ENCODE measurements at regions not wholly inside any gene's neighbourhood (a gene's known extent, or its start where the extent isn't known, plus 50 kb on each side); places are given as distances from the start of the nearest gene placed in this dataset.

DNA sequence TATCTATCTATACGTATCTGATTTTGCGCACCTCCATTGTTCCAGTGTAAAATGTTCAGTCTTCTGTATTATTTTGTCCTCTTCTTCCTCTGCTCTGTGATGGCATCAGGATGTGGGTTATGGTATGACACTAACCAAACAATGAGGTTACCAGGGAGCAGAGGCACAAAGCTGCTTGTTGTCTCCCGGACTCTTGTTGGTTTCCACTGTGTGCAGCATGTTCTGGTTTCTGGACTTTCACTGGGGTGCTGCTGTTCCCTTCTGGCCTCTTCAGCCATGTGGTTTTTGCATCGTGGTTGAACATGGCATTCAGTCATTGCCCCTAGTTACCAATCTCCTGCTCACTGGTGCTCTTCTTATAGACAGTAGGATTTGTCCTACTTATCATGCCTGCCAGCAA lies 665.9 kb downstream of the CBLN2 start:
- DNase-seq = no peak

DNA sequence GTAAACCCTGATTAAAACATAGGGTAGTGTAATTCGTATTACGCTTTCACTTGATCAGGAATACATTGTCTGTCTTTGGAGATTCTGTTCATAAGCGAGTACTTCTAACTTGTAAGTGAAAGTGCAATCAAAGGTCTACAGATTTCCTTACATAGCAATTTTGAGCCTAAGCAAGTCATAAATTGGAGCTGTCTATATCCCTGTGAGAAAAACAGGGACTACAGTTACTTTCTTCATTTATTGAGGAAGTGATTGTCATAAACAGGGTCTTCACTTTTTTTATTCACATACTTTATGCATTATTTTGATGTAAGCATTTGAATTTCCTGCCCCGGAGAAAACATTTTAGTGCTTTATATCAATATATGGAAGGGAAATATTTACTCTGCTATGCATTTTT lies 670.4 kb downstream of the CBLN2 start:
- no peak for DNase-seq

DNA sequence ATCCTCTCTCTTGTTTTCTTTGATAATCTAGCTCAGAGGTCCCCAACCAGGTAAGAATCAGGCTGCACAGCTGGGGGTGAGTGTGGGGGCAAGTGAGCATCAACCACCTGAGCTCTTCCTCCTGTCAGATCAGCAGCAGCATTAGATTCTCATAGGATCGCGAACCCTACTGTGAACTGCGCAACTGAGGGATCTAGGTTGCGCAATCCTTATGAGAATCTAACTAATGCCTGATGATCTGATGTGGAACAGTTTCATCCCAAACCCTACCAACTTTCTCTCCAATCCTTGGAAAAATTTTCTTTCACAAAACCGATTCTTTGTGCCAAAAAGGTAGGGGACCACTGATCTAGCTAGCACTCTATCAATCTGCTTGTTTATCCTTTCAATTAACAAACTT lies 678.3 kb downstream of the CBLN2 start:
- DNase-seq = no peak

DNA sequence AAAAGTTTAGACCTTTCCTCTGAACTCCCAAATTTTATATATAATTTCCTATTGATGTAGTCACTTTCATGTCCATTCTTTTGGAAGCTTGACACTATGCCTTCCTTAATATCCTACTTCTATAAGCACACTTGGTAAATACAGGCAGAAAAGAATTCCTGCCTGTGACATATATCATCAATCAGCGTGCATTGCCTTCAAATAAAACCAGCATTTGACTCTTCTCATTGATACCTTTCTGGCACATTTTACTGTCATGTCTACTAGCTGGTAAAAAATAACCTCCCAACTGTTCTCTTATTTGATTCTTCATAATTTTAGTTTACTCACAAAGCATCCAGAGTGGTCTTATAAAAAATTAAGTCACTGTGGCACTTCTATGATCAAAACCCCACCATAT lies 693.5 kb downstream of the CBLN2 start:
- DNase-seq = no peak

DNA sequence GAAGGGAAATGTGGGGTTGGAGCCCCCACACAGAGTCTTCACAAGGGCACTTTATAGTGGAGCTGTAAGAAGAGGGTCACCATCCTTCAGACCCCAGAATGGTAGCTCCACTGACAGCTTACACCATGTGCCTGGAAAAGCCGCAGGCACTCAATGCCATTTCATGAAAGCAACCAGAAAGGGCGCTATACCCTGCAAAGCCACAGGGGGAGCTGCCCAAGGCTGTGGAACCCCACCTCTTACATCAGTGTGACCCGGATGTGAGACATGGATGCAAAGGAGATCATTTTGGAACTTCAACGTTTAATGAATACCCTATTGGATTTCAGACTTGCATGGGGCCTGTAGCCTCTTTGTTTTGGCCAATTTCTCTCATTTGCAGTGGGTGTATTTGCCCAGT lies 694.7 kb downstream of the CBLN2 start:
- DNase-seq = no peak

DNA sequence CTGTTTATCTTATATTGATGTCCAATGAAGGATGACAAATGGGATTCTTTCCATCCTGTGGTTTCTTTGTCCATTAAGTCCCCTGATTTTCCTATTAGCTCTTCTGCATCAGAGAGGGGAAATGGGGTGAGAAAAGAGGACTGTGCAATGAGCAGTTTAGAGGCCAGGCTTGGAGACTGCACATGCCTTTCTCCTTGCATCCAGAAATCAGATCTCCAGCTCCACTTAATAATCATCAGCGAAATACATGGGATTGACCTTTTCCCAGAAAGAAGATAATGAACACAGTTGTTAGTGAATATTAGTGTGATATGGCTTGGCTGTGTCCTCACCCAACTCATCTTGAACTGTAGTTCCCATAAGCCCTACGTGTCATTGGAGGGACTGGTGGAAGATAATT lies 697.4 kb downstream of the CBLN2 start:
- no peak for DNase-seq

DNA sequence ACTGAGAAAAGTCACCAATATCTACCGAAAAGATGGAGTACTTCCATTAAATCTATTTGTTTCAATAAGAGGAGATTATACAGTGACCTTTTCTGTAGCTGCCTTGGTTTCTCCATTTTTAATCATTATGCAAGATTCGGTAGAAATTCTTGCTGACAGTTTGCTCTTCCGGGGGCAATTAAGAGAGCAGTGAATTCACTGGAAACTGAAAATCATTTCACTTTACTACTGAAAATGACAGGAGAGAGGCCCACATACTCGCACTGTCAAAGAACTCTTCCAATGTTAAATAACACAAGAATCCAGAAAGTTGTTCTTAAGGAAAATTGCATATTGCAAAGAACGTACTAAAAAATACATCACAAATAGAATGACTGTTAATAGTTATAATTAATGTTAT lies 699.3 kb downstream of the CBLN2 start:
- no peak for DNase-seq

DNA sequence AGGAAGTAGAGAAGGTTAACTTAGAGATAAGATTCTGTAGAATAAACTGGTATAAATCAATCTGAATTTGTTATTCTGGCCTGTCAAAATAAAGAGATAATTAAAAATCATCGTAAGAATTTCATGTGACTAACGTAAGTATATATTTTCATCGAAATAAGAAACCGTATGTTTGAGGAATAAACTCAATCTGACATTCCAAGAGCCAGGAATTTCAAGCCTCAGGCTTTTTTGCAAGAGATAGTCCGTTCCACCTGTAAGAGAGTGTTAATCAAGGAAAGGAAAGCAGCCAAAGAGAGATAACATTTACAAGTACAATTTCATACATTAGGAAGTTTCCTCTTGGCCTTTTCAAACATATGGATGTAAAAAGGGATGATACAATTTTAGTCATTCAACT lies 701.5 kb downstream of the CBLN2 start:
- no peak for DNase-seq

DNA sequence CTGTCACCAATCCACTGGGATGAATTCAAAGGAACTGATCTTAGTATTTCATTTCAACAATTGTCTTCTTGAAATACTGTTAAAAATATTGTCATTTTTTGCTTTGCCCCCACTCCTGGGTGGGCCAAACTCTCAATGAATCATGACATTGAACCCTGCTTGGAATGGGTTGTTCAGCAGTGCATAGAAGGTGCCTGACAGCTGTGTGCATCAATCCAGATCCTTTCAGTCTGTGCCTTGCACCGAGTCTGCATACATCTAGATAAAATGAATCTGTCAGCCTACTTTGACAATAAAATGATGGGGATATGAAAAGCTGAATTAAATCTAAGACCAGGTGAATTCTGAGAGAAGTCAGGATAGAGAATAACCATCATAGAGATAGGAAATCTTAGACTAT lies 706.6 kb downstream of the CBLN2 start:
- no peak for DNase-seq

DNA sequence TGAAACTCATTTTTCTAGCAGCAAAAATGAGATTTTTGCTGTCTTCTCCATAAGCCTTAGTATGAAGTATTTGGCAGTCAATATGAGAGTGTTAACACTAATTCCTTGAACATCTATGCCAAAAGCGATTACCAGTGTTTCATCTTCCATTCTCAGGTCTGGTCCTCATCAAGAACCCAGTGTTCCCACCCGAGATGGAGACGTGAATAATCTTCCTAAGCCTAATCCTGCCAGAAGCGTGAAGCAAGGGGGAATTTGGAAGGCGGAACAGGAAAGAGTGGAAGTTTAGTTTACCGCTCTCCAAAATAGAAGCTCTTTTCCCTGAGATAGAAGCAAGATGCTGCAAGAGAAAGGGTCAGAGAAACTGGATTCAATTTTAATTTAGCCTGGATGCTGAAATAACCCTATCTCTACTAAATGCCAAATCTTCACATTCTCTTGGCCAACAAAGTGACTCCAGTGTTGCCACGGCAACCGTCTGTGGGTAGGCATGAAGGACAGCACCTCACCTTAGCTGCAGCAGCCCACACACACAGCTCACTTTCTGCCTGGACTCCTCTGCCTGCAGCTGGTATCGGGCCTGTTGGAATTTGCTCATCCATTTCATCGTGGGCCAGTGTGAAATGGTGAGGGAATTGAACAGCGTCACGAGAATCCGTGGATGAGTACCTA lies 711.1 kb downstream of the CBLN2 start:
- no peak for DNase-seq

DNA sequence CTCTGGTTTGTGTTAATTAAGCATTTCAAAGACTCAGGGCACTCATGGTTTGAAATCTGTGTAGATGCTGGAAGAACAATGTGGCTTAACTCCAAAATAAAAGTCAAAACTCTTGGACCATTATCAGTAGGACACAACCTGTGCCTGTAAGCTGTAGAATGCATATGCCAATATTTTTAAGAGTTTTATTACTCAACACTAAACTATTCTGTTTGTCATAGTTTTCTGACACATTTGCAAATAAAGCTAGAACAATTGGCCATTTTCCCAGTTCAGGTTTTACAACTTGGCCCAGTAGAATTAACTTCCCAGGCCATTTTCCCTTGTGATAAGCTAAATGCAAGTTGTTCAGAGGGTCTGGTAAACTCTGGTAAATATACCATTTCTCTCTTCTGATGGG lies 713.1 kb downstream of the CBLN2 start:
- DNase-seq = no peak

DNA sequence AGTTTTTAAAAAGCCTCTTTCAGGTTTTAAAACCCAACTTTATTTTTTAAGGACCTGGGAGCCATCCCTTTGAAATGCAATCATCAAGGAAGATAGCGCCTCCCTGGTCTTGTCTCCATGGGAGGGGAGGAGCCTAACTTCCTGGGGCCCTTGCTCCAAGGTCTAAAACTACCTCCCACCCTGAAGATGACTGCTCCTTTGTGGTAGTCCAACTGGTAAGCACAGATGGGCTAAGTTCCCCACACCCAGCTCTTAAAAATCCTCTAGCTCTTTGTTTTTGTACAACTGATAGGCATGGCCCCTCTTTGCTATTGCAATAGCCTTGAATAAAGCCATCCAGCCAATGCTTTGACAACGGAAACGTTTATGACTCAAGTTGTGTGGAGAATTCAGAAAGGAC lies 716.8 kb downstream of the CBLN2 start:
- no peak for DNase-seq

DNA sequence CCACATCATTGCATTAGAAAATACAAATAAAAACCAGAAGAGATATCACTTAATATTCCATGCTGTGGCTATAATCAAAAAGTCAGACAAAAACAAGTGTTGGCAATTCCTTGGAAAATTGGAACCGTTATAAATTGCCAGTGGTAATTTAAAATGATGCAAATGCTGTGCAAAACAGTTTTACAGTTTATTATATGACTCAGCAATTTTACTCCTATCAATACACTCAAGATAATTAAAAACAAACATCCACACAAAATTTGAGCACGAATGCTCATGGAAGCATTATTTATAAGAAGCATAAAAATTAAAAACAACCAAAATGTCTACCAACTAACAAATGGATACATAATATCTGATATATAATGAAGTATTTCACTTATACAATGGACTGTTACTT lies 728.8 kb downstream of the CBLN2 start:
- no peak for DNase-seq

DNA sequence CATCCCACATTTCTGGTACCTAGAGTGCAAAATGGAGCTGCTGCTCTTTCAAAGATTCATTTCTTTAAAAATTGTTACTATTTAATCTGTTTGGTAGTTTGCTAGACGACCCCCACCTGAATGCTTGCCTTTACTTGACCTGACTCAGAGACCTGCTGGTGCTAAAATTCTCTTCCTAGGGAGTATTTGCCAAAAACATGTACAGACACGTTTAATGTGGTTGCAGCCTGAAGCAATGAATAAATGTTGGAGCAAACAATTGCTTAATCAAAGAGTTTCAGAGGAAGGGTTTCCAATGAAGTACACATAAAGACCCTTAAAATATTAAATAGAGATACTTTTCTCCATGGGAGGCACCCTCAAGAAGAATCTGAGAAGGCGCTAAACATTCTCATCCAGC lies 734.4 kb downstream of the CBLN2 start:
- no peak for DNase-seq

DNA sequence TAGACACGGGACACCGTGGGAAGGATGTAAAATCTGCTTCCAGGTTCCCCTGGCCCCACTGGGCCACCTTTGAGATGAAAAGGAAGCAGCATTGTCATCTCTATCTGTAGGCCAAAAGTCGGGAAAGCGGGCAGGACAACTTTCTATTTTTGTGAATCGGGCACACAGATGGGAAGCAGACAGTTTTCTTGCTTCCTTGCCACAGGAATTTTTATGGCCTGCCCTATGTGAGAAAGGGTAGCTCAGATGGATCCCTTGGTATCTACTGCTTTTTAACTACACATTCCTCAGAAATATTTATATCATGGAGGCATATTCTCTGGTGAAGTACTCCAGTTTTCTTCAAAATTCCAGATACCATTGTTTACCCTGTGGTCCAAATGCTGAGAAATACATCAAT lies 735.5 kb downstream of the CBLN2 start:
- no peak for DNase-seq

DNA sequence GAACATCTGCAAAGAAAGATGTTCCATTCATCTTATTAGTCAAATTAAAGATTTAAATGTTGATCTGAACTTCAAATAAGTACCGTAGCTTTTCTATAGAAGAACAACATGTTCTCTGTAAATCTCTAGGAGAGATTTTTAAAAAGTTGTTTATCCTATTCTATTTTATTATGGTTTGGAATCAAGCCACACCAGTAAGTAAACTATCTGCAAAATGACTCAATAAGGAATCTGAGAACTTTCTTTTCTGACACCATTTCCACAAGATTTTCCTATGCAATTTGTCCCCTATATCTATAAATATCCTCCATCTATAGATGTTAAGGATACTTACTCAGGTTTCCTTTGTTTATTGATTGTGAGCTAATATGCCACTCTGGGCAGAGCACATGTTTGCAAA lies 736.6 kb downstream of the CBLN2 start:
- no peak for DNase-seq

DNA sequence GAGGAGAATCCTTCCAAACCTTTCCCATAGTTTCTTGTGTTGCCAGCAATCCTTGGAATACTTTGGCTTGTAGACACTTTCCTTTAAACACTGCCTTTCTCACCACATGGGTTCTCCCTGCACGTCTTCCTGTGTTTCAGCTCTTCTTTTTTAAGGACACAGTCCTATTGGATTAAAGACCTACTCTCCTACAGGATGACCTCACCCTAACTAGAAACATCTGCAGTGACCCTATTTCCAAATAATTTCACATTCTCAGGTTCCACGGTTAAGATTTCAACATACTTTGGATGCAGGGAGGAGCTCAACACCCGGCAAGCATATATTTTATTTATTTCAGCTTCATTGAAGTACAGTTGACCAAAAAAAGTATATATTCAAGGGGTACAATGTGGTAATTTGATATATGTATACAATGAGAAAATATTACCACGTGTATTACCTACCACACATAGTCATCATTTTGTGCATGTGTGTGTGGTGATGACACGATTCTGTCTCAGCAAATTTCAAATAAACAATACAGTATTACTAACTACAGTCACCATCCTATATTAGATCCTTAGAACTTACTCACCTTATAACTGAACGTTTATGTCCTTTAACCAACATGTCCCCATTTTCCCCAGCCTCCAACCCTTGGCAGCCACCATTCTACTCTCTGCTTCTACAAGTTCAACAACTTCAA lies 745.0 kb downstream of the CBLN2 start:
- no peak for DNase-seq

DNA sequence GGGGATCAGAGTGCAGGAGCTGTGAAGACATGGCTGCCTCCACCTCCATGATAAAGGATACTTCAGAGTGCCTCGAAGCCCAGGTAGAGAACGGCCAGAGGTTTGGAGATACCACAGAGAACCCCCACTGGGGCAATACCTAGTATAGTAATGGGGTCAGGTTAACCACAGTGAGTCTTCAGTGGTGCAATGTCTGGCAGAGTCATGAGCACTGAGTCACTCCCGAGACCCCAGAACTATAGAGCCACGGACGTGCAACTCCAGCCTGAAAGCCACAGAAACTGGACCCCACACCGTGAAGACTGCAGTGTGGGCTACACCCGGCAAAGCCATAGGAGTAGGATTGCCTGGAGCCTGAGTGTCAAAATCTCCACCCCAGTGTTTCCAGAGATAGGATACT lies 746.6 kb downstream of the CBLN2 start:
- DNase-seq = no peak

DNA sequence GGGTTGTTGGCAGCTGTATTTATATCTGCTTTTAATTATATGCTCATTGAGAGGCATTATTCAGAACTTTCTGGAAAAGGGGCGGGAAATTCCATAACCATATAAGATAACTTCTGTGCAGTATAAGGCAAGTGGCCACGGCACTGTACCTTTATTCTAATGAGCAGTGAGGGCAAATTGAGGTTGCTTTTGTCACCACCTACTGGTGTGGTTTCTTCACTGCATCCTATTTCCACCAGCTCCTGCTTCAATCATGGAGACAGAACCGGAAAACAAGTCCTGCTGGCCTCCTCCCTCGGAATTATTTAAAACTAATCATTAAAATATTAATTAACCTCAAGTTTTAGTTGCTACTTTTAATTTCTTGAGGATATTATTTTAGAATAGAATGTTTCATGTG lies 759.4 kb downstream of the CBLN2 start:
- DNase-seq = no peak

DNA sequence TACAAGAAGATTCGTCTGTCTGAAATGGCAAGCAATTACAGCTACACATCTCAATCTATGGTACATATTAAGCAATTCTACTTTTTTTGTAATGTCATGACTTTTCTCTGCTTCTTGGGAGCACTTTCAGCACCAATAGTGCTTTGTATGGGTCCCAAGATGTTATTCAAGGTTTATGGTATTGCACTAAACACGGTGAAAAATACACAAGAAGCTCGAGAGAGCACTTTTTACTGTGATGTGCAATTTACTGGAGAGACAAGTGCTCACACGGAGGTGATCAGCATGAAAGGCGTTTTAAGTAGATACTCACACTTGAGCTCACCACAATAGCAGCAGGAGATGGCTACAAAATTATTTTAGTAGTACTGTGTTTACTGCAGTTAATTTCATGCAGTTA lies 783.6 kb downstream of the CBLN2 start:
- no peak for DNase-seq

DNA sequence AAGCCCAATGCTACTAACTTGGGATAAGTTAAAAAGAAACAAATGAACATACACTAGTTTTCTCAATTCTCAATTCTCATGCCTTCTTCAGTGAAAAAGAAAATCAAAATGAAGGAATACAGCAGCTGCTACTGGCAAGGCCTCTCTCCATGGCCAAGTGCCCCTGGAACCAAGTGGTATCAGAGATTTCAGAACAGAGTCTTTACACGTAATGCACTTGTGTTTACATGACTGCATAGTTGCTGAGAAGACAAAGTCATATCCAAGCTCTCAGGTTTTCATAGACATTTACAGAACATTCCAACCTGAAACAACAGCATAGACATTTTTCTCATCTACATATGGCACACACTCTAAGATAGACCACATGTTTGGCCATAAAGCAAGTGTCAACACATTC lies 789.9 kb downstream of the CBLN2 start:
- DNase-seq = no peak

DNA sequence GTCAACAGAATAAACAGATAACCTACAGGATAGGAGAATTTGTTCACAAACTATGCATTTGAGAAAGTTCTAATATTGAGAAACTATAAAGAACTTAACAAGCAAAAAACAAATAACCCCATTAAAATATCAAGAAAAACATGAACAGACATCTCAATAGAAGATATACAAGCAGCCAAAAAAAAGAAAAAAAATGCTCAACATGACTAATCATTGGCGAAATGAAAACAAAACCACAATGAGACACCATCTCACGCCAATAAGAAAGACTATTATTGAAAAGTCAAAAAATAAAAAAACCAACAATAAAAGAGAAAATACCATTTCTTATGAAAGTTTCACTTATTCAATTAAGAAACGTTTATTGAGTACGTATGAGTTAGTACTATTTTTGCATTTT lies 800.5 kb downstream of the CBLN2 start:
- DNase-seq = no peak

DNA sequence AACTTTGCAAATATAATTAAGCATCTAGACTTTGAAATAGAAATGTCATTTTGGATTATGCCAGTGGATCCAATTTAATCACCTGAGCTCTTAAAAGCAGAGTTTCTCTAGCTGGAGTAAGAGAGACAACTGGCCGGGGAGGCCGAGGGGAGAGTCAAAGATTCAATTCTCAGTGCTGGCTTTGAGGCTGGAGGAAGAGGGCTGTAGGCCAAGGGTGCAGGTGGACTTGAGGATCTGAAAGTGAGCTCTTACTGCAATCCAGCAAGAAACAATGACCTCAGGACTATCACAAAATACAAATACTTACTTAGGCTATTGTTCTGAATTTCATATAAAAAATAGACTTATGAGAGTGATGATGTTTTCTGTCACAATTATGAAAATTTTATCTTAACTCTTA lies 814.5 kb downstream of the CBLN2 start:
- no peak for DNase-seq

DNA sequence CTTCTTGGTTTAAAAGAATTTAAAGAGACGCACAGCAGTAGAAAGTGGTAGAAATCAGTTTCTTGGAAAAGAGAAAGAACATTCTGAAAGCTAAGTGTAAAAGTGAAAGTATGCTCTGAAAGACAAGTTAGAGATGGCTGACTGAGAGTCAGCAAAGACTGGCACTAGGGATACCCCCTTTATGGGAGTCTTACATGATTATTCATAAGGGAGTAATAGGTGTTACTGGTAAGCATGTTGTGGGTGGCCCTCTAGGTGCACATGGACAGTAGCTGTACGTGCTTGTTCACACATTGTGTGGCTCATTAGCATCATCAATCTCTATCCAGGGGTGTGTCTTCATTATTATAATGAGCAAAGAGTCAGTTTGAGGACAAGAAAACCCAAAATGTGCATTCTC lies 816.2 kb downstream of the CBLN2 start:
- DNase-seq = no peak

DNA sequence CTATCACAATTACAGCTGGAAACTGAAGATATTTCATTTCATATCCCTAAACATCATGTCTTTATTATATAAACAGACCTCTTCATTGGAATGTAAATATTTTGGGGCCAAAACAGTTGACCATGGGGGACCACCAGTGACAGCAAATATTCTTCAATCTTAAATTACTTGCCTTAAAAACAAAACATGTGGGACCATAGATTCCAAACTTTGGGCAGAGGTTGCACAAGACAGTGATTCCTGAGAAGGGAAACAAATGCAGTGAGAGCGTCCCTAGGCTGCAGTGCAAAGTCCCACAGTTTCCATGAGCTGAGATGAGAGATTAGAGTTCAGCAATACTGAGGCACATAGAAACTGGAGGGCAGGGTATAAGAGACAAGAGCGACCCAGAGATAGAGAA lies 818.9 kb downstream of the CBLN2 start:
- DNase-seq = no peak
